Esophagus squamous epithelium (tissue), 4 donors: ENCODE measurements at regions not wholly inside any gene's neighbourhood (a gene's known extent, or its start where the extent isn't known, plus 50 kb on each side); places are given as distances from the start of the nearest gene placed in this dataset.

ENCODE experiments used
- CTCF ChIP-seq, 6 experiments: fragments of 450-650 bp in 4 of 6; fragments of 200-600 bp in 2 of 6; sonication (generic) in 2 of 6; IDR thresholded peaks; one replicate each; pipeline ENCODE4 v1.5.1; 2016 to 2019; ENCODE audit warnings: antibody characterized with exemption in 6 of 6, mild to moderate bottlenecking in 4 of 6, moderate library complexity in 4 of 6
- POLR2A ChIP-seq, 4 donors: fragments of 450-650 bp; IDR thresholded peaks; one replicate each; pipeline ENCODE4 v1.6.1; 2017; ENCODE audit warnings: antibody characterized with exemption in 4 of 4, mild to moderate bottlenecking in 4 of 4, moderate library complexity in 3 of 4

GRCh38 chr7:31407178-31407676 is 66.7 kb upstream of the NEUROD6 start:
- TF ChIP-seq CTCF (IDR thresholded peaks at IDR 0.05) (no peak), POLR2A (IDR thresholded peaks at IDR 0.05) (no peak)
